ENCODE measurements at regions not wholly inside any gene's neighbourhood (a gene's known extent, or its start where the extent isn't known, plus 50 kb on each side); places are given as distances from the start of the nearest gene placed in this dataset.

GRCh38 chr10:57706016-57706415, 561.7 kb downstream of the IPMK start:
- no peak for DNase-seq (ENCODE audit: low read depth)
- TF ChIP-seq CTCF (conservative IDR thresholded peaks at IDR 0.05; ENCODE audit: low read depth, low read length), result no peak
- no peak overlapping the region for H3K4me3 ChIP-seq (ENCODE audit: low read depth, low read length)

- DNase-seq (ENCODE audit: low read depth), result peak; percentile 59
- no peak for TF ChIP-seq CTCF (conservative IDR thresholded peaks at IDR 0.05; ENCODE audit: low read depth, low read length)
- H3K4me3 ChIP-seq (ENCODE audit: low read depth, low read length), result no peak overlapping the region
These were observed 567.8 kb downstream of the IPMK start for GRCh38 chr10:57699944-57700343.

- TF ChIP-seq CTCF (conservative IDR thresholded peaks at IDR 0.05; ENCODE audit: low read depth, low read length), result no peak
- peak; percentile 96 for DNase-seq (ENCODE audit: low read depth)
- H3K4me3 ChIP-seq (ENCODE audit: low read depth, low read length), result no peak overlapping the region
These were observed 571.1 kb downstream of the IPMK start for GRCh38 chr10:57696641-57697040.

- no peak overlapping the region for H3K4me3 ChIP-seq (ENCODE audit: low read depth, low read length)
- TF ChIP-seq CTCF (conservative IDR thresholded peaks at IDR 0.05; ENCODE audit: low read depth, low read length), result no peak
- peak; percentile 44 for DNase-seq (ENCODE audit: low read depth)
These were observed 572.6 kb downstream of the IPMK start for GRCh38 chr10:57694956-57695608.

- H3K4me3 ChIP-seq (ENCODE audit: low read depth, low read length), result no peak overlapping the region
- no peak for TF ChIP-seq CTCF (conservative IDR thresholded peaks at IDR 0.05; ENCODE audit: low read depth, low read length)
- peak; percentile 98 for DNase-seq (ENCODE audit: low read depth)
These were observed 575.3 kb downstream of the IPMK start for GRCh38 chr10:57692255-57692980.

GRCh38 chr10:57689596-57690297, 577.9 kb downstream of the IPMK start:
- TF ChIP-seq CTCF (conservative IDR thresholded peaks at IDR 0.05; ENCODE audit: low read depth, low read length), result no peak
- no peak overlapping the region for H3K4me3 ChIP-seq (ENCODE audit: low read depth, low read length)
- no peak for DNase-seq (ENCODE audit: low read depth)

All from choroid plexus epithelial cell (primary cell).